ENCODE measurements at regions not wholly inside any gene's neighbourhood (a gene's known extent, or its start where the extent isn't known, plus 50 kb on each side); places are given as distances from the start of the nearest gene placed in this dataset.

GRCh38 chr21:43348170-43348766 is 78.7 kb downstream of the SIK1 start:
- no peak for DNase-seq

DNA sequence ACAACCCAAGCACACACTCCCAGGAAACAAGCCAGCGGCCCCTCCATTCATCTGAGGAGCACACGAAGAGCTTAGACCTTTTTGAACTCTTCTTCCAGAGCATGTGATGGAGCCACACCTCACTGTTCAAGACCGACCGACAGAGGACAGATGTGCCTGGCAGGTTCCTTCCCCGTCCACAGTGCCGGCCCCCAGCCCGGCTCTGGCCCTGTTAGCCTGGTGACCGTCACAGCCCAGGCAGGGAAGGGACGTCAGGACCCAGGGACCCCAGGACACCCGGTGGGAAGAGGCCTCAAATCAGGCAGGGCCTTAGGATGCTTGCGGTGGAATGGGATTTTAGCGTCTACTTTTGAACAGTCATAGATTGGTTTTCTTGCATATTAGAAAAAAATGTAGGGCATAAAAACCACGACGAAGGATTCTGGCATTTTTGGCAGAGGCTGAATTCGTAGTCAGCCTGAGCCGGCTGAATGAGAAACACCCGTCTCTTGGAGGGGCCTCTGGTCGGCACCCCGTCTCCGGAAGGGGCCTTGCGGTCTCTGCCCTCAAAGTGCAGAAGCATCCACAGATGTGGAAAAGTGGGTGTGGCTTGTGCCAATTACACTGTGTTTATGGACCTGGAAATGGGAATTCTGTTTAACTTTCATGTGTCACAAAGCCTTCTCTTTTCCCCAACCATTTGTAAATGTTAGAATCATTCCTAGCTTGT is 79.3 kb downstream of the SIK1 start:
- DNase-seq = no peak

DNA sequence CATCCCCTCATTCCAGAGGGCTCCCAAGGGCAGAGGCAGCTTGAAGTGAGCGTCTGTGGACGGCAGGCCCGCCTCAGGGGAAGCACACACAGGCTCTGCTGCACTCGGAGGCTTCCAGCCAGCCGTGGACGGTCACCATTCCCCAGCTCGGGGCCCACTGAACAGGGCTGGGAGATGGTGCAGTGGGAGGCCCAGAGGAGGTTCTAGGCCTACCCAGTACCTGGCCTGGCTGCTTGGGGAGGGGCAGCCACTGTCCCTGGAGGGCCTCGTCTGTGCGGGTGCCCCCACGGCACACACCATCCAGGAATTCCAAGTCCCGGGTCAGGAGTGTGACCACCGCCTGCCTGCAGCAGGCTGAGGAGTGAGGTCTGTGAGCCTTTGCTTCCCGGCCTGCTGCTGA is 80.4 kb downstream of the SIK1 start:
- no peak for DNase-seq

DNA sequence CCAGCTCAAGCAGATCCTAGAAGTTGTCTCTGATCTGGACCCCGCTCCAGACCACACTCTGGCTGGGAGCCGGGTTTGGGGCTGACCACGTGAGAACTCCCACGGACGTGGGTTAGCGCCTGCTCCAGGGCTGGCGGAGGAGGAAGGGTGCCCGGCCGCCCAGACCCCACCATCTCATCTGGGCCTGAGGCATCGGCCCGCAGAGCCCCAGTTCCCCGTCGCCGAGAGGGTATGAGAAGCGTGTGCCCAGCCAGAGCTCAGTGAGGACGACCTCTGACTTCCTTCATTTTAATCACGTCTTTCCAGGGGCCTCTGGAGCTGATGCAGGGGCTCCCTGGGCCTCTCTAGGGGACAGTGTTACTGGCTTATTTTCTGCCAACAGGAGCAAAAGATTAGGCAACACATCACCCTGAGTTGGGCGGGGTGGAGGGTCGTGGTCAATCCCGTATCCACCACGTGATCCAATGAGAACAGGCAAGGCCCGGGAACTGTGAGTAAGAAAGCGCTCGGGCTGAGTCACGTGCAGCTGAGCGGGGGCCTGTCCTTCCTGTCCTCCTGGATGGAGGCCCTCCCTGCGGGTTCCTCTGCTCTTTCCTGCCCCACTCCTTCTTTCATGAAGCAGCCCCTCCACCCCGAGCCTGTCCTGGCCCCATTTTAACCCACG is 81.1 kb downstream of the SIK1 start:
- DNase-seq = peak; percentile 60

DNA sequence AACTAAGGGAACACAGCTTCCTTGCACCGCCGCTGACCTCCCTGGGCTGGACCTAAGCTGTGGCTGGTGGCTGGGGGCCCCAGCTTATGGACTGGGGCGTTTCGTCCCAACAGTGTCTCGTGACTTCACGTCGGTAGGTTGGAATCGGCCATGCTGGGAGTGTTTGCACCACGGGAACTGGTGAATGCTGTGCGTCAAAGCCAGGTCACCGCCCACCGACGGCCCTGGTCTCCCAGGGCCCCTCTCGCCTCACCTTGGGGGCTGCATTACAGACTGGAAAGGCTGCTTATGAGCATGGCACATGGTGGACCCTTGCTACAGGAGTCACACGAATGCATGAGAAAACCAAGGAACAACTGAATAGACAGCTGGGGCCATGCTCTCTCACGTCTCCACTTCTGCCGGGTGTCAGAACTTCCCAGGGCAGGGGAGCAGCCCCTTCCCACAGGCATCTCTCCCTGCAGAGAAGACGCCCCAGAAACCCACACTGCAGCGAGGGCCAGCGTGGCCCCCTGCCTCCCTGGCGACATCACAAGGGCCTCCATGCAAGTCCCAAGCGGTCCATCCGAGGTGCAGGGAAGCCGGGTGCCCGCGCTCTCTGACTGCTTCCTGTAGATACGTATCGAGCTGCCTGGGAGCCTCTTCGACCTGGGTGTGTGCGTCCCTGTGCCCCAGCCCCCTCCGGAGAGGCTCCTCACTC is 81.7 kb downstream of the SIK1 start:
- no peak for DNase-seq

DNA sequence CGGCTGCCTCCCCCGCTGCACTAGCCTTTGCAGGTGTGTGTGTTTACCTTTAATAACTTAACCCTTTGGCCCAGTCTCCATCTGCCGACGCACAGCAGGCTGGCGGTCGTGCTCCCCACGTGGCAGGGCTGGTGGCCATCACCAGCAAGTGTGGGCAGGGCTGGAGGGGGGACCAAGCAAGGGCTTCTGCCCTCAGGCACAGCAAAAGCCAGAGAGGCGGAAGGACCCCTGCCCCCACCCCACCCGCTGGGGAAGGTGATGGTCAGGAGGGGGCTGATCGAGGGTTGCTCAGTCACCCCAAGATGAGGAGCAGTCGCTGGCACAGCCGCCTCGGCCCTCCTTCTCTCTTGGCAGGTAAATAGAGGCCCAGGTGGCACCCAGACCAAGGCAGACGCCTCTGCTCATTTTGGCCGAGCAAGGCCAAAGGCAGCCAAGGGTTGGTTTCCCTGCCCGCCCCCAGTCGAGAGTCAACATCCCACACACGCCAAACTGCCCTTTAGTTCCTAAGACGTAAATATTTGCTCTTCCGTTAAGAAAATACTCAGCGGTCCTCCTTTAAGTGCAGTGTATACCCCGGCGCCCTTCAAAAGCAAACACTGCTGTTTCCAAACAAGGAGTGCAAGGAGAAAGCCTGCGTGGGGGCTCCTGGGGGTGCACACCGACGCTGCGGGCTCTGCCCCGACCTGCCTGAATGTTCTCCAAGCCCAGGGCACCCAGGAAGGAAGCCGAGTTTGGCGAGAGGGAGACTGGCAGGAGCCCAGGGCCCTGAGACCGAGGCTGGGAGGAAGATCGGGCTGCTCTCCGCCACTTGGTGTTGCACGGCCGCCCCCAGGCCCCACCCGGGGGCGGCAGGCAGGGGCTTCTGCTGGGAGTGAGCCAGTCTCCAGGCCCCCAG is 82.7 kb downstream of the SIK1 start:
- no peak for DNase-seq

GRCh38 chr21:43343095-43343991 is 83.6 kb downstream of the SIK1 start:
- no peak for DNase-seq

GRCh38 chr21:43342301-43342881 is 84.5 kb downstream of the SIK1 start:
- DNase-seq = no peak

DNA sequence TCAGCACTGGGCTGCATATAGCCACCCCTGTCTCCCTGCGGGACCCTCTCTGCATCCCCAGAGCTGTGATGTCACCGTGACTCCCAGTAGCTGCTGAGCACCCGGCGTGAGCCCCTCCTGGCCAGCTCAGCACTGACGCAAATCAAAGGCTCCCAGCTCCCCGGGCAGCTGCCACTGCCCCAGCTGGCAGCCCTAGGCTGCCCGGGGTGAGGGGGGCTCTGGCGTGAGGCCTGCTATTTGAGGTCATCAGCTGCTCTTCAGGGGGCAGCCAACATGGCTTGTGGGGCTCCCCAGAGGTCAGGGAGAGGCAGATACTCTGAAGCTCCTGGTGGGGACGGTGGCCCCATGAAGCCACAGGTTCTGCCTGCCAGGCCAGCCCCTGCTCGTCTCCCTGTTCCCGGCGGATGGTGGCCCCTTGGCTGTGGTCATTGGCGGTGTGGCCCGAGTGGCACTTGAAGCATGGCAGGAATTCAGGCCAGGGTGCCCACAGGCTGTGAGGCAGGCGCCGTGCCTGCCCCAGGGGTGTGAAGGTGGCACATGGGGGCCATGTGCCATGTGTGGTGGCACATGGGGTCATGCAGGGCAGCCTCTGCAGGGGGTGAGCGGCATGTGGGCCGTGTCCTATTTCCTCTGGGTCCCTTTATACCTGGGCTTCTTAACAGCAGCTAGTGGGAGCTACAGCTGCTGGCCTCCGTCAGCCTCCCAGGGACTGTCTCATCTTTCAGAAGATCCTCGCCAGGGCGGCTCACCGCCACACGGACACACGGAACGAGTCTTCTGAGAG is 85.4 kb downstream of the SIK1 start:
- no peak for DNase-seq

DNA sequence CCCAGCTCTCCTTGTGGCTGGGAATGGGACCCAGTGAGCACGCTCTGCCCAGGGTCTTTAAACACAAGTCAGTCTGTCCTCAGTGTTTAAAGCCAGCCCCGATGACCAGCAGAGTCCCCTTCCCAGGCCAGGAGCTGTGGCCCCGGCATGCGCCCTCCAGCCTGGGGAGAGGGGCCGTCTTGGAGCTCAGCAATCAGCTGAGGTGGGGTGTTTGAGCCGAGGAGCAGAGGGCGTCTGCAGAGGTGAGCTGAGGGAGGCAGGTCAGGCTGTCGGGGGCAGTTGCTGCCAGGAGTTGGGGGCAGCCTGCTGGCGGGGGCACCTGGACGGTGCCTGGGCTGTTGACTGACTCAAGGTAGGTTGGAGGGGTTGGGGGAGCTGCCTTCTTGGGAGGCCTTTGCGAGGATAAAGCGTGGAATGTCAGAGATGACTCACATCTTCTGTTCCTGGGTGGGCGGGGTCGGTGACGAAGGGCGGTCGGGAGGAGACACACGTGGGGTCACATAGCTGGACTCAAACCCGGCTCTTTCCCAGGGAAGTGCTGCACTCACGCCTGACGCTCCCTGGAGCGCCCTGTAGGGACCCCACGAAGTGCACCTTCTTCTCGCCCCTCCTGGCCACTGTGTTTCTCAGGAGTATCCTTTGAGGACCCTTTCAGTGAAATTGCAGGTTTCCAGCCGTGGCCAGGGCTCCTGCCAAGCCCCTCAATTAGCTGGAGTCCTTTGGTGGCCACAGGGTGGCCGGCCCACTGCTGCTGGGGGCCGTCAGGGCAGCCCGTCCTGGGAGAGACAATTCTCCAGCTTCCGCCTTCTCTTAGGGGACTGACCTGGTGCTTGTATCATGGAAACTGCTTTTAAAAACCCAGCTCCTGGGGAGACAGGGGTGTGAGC is 86.2 kb downstream of the SIK1 start:
- DNase-seq = no peak

DNA sequence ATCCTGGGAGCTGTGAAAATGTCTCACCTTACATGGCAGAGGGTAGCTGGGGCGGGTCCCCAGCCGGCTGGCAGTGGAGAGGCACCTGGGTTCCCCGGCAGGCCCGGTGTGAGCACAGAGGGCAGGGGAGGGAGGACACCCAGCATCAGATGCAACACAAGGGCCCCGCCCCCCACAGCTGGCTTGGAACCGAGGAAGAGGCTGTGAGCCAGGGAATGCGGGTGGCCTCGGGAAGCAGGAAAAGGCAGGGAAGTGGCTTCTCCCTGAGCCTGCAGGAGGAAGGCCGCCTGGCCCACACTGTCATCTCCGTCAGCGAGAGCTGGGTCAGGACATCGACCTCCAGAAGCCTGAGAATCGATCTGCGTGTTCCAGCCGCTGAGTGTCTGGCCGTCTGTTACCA is 87.3 kb downstream of the SIK1 start:
- no peak for DNase-seq

DNA sequence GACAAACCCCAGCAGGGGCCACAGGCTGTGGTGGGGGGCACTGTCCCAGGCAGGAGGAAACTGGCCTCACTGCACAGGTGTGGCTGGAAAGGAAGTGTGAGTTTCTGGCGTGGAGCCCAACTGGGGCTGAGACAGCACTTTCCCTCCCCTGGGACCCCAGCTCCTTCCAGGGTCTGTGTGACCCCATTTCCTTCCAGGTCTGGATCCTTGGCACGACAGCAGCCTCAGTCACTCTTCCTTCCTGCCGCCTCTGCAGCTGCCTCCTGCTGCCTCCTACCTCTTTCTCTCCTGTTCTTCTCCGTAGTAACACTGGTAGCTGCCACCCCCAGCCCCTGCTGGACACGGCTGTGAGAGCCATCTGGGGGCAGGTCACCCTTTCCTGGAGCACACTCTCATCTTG is 88.0 kb downstream of the SIK1 start:
- no peak for DNase-seq

DNA sequence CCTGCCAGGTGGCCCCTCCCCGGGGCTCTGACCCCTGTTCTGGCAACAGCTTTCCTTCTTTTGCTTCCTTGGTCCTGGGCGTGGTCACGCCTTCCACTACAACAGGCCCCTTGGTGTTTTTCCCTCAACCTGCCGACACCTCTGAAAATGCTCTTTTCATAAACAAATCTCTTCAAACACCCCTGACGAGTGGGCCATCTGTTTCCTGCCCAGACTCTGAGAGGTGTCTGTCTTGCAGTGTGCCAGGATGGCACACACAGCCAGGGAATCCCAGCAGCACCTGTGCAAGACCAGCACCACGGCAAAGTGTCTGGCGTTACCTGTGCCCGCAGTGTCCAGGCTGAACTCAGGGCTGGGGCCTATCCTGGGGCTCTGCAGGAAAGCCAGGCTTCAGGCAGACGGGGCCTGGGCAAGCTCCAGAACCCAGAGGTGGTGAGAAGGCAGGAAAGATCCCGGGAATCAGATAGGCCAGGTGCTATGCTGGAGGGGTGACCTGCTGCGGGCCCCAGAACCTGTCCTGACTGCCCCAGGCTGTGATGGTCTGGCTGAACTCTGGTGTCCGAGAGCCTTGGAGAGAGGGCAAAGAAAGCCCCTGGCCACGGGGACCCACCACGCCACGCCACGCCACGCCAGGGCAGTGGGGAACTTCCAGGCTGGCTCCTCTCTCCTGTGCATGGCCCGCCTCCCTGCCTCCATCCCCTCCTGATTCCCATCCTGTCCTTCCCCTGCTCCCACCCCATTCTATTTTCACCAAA is 88.9 kb downstream of the SIK1 start:
- no peak for DNase-seq

DNA sequence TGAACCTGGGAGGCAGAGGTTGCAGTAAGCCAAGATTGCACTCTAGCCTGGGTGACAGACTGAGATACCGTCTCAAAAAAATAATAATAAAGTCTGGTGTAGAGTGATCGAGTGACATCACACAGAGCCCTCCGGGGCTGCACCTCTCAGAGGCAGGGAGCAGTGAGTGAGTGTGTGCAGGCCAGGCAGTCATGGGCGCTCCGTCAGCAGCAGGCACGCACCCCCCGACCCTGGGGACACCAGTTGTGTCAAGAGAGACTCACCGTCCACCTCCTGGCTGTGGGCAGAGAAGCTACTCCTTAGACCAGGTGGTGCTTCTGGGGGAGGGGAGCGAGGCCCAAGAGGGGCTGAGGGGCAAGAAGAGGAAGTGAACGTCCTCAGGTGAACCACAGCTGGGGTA is 91.8 kb downstream of the SIK1 start:
- no peak for DNase-seq

- DNase-seq = no peak
Measured at GRCh38 chr21:43334214-43334958, 92.5 kb downstream of the SIK1 start.

GRCh38 chr21:43333298-43334062 is 93.5 kb downstream of the SIK1 start:
- no peak for DNase-seq

DNA sequence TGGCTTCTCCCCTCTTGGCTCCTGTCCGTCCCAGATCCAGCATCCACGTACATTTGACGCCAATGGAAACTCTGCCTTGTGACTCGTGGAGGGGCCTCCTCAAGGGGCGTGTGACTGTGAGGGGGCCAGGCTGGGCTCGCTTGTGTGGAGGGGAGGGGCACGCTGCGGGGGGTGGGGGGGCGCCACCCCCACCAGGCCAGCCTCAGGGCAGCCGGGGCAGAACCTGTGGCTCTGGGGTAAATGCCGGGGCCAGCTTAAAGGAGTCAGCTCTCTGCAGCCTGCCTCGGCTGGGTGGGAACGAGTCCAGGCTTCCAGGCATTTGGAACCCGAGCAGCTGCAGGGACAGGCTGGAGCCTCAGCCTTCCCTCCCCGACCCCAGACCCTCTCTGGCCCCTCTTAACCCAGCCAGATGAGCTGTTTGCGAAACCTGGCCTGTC is 94.1 kb downstream of the SIK1 start:
- DNase-seq = no peak

Data from activated CD8-positive, alpha-beta memory T cell treated with anti-CD3 and anti-CD28 coated beads, Interleukin-2, amount 50 U/mL, for 48 hours (primary cell).